ENCODE measurements at regions not wholly inside any gene's neighbourhood (a gene's known extent, or its start where the extent isn't known, plus 50 kb on each side); places are given as distances from the start of the nearest gene placed in this dataset.

- H3K36me3 ChIP-seq (ENCODE audit: control insufficient read depth in 1 of 2, insufficient read depth in 2 of 2, low read length in 2 of 2), result no peaks in the 10 kb centered on the region
- H3K9ac ChIP-seq (ENCODE audit: low read depth in 1 of 2, low read length in 2 of 2), result no peak overlapping the region
- H3K4me3 ChIP-seq (ENCODE audit: low read depth in 1 of 2, low read length in 2 of 2), result no peak overlapping the region
- H3K4me1 ChIP-seq (ENCODE audit: control insufficient read depth in 1 of 2, insufficient read depth in 2 of 2, low read length in 2 of 2), result no peaks in the 10 kb centered on the region
- H3K27ac ChIP-seq (ENCODE audit: low read depth, low read length), result no peak overlapping the region
- H3K27me3 ChIP-seq (ENCODE audit: control insufficient read depth in 1 of 2, insufficient read depth in 2 of 2, low read length in 2 of 2), result no peaks in the 10 kb centered on the region
- no peaks in the 10 kb centered on the region for H3K9me3 ChIP-seq (ENCODE audit: control insufficient read depth in 1 of 2, low read length in 2 of 2)
Measured at GRCh38 chr11:92658733-92659132, 310.7 kb upstream of the MTNR1B start.

GRCh38 chr11:92659793-92660192 lies 309.7 kb upstream of the MTNR1B start:
- Histone ChIP-seq H3K36me3 (ENCODE audit: control insufficient read depth in 1 of 2, insufficient read depth in 2 of 2, low read length in 2 of 2) (no peaks in the 10 kb centered on the region), H3K27me3 (ENCODE audit: control insufficient read depth in 1 of 2, insufficient read depth in 2 of 2, low read length in 2 of 2) (no peaks in the 10 kb centered on the region)

GRCh38 chr11:92662601-92663360 lies 306.7 kb upstream of the MTNR1B start:
- Histone ChIP-seq H3K4me3 (ENCODE audit: low read depth in 1 of 2, low read length in 2 of 2) (no peak overlapping the region), H3K27ac (ENCODE audit: low read depth, low read length) (no peak overlapping the region), H3K9ac (ENCODE audit: low read depth in 1 of 2, low read length in 2 of 2) (no peak overlapping the region), H3K4me1 (ENCODE audit: control insufficient read depth in 1 of 2, insufficient read depth in 2 of 2, low read length in 2 of 2) (no peaks in the 10 kb centered on the region), H3K9me3 (ENCODE audit: control insufficient read depth in 1 of 2, low read length in 2 of 2) (no peaks in the 10 kb centered on the region), H3K36me3 (ENCODE audit: control insufficient read depth in 1 of 2, insufficient read depth in 2 of 2, low read length in 2 of 2) (no peaks in the 10 kb centered on the region), H3K27me3 (ENCODE audit: control insufficient read depth in 1 of 2, insufficient read depth in 2 of 2, low read length in 2 of 2) (no peaks in the 10 kb centered on the region)

More at GRCh38 chr11:92659793-92660192, 309.7 kb upstream of the MTNR1B start:
- no peak overlapping the region for H3K27ac ChIP-seq (ENCODE audit: low read depth, low read length)
- no peak overlapping the region for H3K9ac ChIP-seq (ENCODE audit: low read depth in 1 of 2, low read length in 2 of 2)
- H3K4me1 ChIP-seq (ENCODE audit: control insufficient read depth in 1 of 2, insufficient read depth in 2 of 2, low read length in 2 of 2), result no peaks in the 10 kb centered on the region
- H3K9me3 ChIP-seq (ENCODE audit: control insufficient read depth in 1 of 2, low read length in 2 of 2), result no peaks in the 10 kb centered on the region
- H3K4me3 ChIP-seq (ENCODE audit: low read depth in 1 of 2, low read length in 2 of 2), result no peak overlapping the region

- Histone ChIP-seq H3K4me1 (ENCODE audit: control insufficient read depth in 1 of 2, insufficient read depth in 2 of 2, low read length in 2 of 2) (no peaks in the 10 kb centered on the region), H3K4me3 (ENCODE audit: low read depth in 1 of 2, low read length in 2 of 2) (no peak overlapping the region), H3K36me3 (ENCODE audit: control insufficient read depth in 1 of 2, insufficient read depth in 2 of 2, low read length in 2 of 2) (no peaks in the 10 kb centered on the region), H3K27me3 (ENCODE audit: control insufficient read depth in 1 of 2, insufficient read depth in 2 of 2, low read length in 2 of 2) (no peaks in the 10 kb centered on the region), H3K27ac (ENCODE audit: low read depth, low read length) (no peak overlapping the region), H3K9ac (ENCODE audit: low read depth in 1 of 2, low read length in 2 of 2) (no peak overlapping the region), H3K9me3 (ENCODE audit: control insufficient read depth in 1 of 2, low read length in 2 of 2) (no peaks in the 10 kb centered on the region)
Measured at GRCh38 chr11:92663539-92663938, 305.9 kb upstream of the MTNR1B start.

- Histone ChIP-seq H3K4me3 (ENCODE audit: low read depth in 1 of 2, low read length in 2 of 2) (no peak overlapping the region), H3K27ac (ENCODE audit: low read depth, low read length) (no peak overlapping the region), H3K9me3 (ENCODE audit: control insufficient read depth in 1 of 2, low read length in 2 of 2) (no peaks in the 10 kb centered on the region), H3K27me3 (ENCODE audit: control insufficient read depth in 1 of 2, insufficient read depth in 2 of 2, low read length in 2 of 2) (no peaks in the 10 kb centered on the region), H3K9ac (ENCODE audit: low read depth in 1 of 2, low read length in 2 of 2) (no peak overlapping the region), H3K4me1 (ENCODE audit: control insufficient read depth in 1 of 2, insufficient read depth in 2 of 2, low read length in 2 of 2) (no peaks in the 10 kb centered on the region), H3K36me3 (ENCODE audit: control insufficient read depth in 1 of 2, insufficient read depth in 2 of 2, low read length in 2 of 2) (no peaks in the 10 kb centered on the region)
Measured at GRCh38 chr11:92667486-92668152, 301.8 kb upstream of the MTNR1B start.

- H3K36me3 ChIP-seq (ENCODE audit: control insufficient read depth in 1 of 2, insufficient read depth in 2 of 2, low read length in 2 of 2), result no peaks in the 10 kb centered on the region
- no peaks in the 10 kb centered on the region for H3K9me3 ChIP-seq (ENCODE audit: control insufficient read depth in 1 of 2, low read length in 2 of 2)
- no peak overlapping the region for H3K9ac ChIP-seq (ENCODE audit: low read depth in 1 of 2, low read length in 2 of 2)
Measured at GRCh38 chr11:92670308-92670890, 299.1 kb upstream of the MTNR1B start.

GRCh38 chr11:92671081-92671480 lies 298.4 kb upstream of the MTNR1B start:
- H3K27me3 ChIP-seq (ENCODE audit: control insufficient read depth in 1 of 2, insufficient read depth in 2 of 2, low read length in 2 of 2), result no peaks in the 10 kb centered on the region
- no peak overlapping the region for H3K9ac ChIP-seq (ENCODE audit: low read depth in 1 of 2, low read length in 2 of 2)
- H3K9me3 ChIP-seq (ENCODE audit: control insufficient read depth in 1 of 2, low read length in 2 of 2), result no peaks in the 10 kb centered on the region
- H3K27ac ChIP-seq (ENCODE audit: low read depth, low read length), result no peak overlapping the region
- no peak overlapping the region for H3K4me3 ChIP-seq (ENCODE audit: low read depth in 1 of 2, low read length in 2 of 2)
- H3K4me1 ChIP-seq (ENCODE audit: control insufficient read depth in 1 of 2, insufficient read depth in 2 of 2, low read length in 2 of 2), result no peaks in the 10 kb centered on the region
- no peaks in the 10 kb centered on the region for H3K36me3 ChIP-seq (ENCODE audit: control insufficient read depth in 1 of 2, insufficient read depth in 2 of 2, low read length in 2 of 2)

More at GRCh38 chr11:92670308-92670890, 299.1 kb upstream of the MTNR1B start:
- H3K27ac ChIP-seq (ENCODE audit: low read depth, low read length), result no peak overlapping the region
- H3K4me1 ChIP-seq (ENCODE audit: control insufficient read depth in 1 of 2, insufficient read depth in 2 of 2, low read length in 2 of 2), result no peaks in the 10 kb centered on the region
- H3K4me3 ChIP-seq (ENCODE audit: low read depth in 1 of 2, low read length in 2 of 2), result no peak overlapping the region
- H3K27me3 ChIP-seq (ENCODE audit: control insufficient read depth in 1 of 2, insufficient read depth in 2 of 2, low read length in 2 of 2), result no peaks in the 10 kb centered on the region

- Histone ChIP-seq H3K27ac (ENCODE audit: low read depth, low read length) (no peak overlapping the region), H3K4me1 (ENCODE audit: control insufficient read depth in 1 of 2, insufficient read depth in 2 of 2, low read length in 2 of 2) (no peaks in the 10 kb centered on the region), H3K36me3 (ENCODE audit: control insufficient read depth in 1 of 2, insufficient read depth in 2 of 2, low read length in 2 of 2) (no peaks in the 10 kb centered on the region), H3K9me3 (ENCODE audit: control insufficient read depth in 1 of 2, low read length in 2 of 2) (no peaks in the 10 kb centered on the region), H3K9ac (ENCODE audit: low read depth in 1 of 2, low read length in 2 of 2) (no peak overlapping the region), H3K27me3 (ENCODE audit: control insufficient read depth in 1 of 2, insufficient read depth in 2 of 2, low read length in 2 of 2) (no peaks in the 10 kb centered on the region), H3K4me3 (ENCODE audit: low read depth in 1 of 2, low read length in 2 of 2) (no peak overlapping the region)
Measured at GRCh38 chr11:92675303-92675702, 294.1 kb upstream of the MTNR1B start.

- H3K27ac ChIP-seq (ENCODE audit: low read depth, low read length), result no peak overlapping the region
- no peak overlapping the region for H3K4me3 ChIP-seq (ENCODE audit: low read depth in 1 of 2, low read length in 2 of 2)
- H3K36me3 ChIP-seq (ENCODE audit: control insufficient read depth in 1 of 2, insufficient read depth in 2 of 2, low read length in 2 of 2), result no peaks in the 10 kb centered on the region
- H3K9me3 ChIP-seq (ENCODE audit: control insufficient read depth in 1 of 2, low read length in 2 of 2), result no peaks in the 10 kb centered on the region
- H3K27me3 ChIP-seq (ENCODE audit: control insufficient read depth in 1 of 2, insufficient read depth in 2 of 2, low read length in 2 of 2), result no peaks in the 10 kb centered on the region
- H3K4me1 ChIP-seq (ENCODE audit: control insufficient read depth in 1 of 2, insufficient read depth in 2 of 2, low read length in 2 of 2), result no peaks in the 10 kb centered on the region
- no peak overlapping the region for H3K9ac ChIP-seq (ENCODE audit: low read depth in 1 of 2, low read length in 2 of 2)
Measured at GRCh38 chr11:92675810-92676209, 293.6 kb upstream of the MTNR1B start.

GRCh38 chr11:92678008-92678611 lies 291.3 kb upstream of the MTNR1B start:
- no peaks in the 10 kb centered on the region for H3K36me3 ChIP-seq (ENCODE audit: control insufficient read depth in 1 of 2, insufficient read depth in 2 of 2, low read length in 2 of 2)
- no peaks in the 10 kb centered on the region for H3K9me3 ChIP-seq (ENCODE audit: control insufficient read depth in 1 of 2, low read length in 2 of 2)
- no peak overlapping the region for H3K4me3 ChIP-seq (ENCODE audit: low read depth in 1 of 2, low read length in 2 of 2)
- H3K4me1 ChIP-seq (ENCODE audit: control insufficient read depth in 1 of 2, insufficient read depth in 2 of 2, low read length in 2 of 2), result no peaks in the 10 kb centered on the region
- no peak overlapping the region for H3K27ac ChIP-seq (ENCODE audit: low read depth, low read length)
- no peak overlapping the region for H3K9ac ChIP-seq (ENCODE audit: low read depth in 1 of 2, low read length in 2 of 2)
- H3K27me3 ChIP-seq (ENCODE audit: control insufficient read depth in 1 of 2, insufficient read depth in 2 of 2, low read length in 2 of 2), result no peaks in the 10 kb centered on the region
